Psoas muscle (tissue), 7 donors: ENCODE measurements at regions not wholly inside any gene's neighbourhood (a gene's known extent, or its start where the extent isn't known, plus 50 kb on each side); places are given as distances from the start of the nearest gene placed in this dataset.

Experiments
- ATAC-seq, 4 donors: fragments of 200-7000 bp; cut with Tn5 transposase; one replicate each; pipeline ENCODE4 v1.9.1; 2020; ENCODE audit warnings: moderate library complexity in 3 of 4, mild to moderate bottlenecking in 2 of 4
- DNase-seq, 2 donors: peaks; one replicate each; pipeline ENCODE4 v3.0.0-alpha.2; 2020
- H3K27ac ChIP-seq: fragments of 200-600 bp; one replicate; pipeline ENCODE4 v1.8.0; 2022
- H3K27me3 ChIP-seq, 3 donors: fragments of 200-600 bp in 1 of 3; one replicate each; pipeline versions ENCODE4 v1.6.1 to v1.8.0; 2013 to 2022; ENCODE audit warnings: low read length in 2 of 3, mild to moderate bottlenecking in 2 of 3, moderate library complexity in 1 of 3; ENCODE audit not compliant: insufficient read depth in 3 of 3
- H3K36me3 ChIP-seq, 2 donors: fragments of 200-600 bp in 1 of 2; one replicate each; pipeline versions ENCODE4 v1.6.1 to v1.8.0; 2013 to 2022; ENCODE audit warnings: low read depth in 1 of 2, mild to moderate bottlenecking in 1 of 2, moderate library complexity in 1 of 2; ENCODE audit not compliant: insufficient read depth in 1 of 2
- H3K4me1 ChIP-seq: fragments of 200-600 bp; one replicate; pipeline ENCODE4 v1.8.0; 2022
- H3K4me3 ChIP-seq: fragments of 200-600 bp; one replicate; pipeline ENCODE4 v1.8.0; 2022; ENCODE audit warnings: mild to moderate bottlenecking
- H3K9me3 ChIP-seq: fragments of 200-600 bp; one replicate; pipeline ENCODE4 v1.8.0; 2022
- CTCF ChIP-seq: fragments of 200-600 bp; IDR thresholded peaks from one replicate; pipeline ENCODE4 v1.8.0; 2022; ENCODE audit warnings: antibody characterized with exemption
- WGBS, 3 donors: extraction: QIAGEN DNeasy Blood & Tissue Kit; methylation state at CpG; one replicate each; pipeline versions ENCODE4 v1.1.6 to v1.1.7; 2013; 5-methylcytosine and 5-hydroxymethylcytosine counted together
- intact Hi-C, 2 donors: fragments of 100-400 bp; cut with DNase I; formaldehyde crosslinking; loops; one replicate each; pipeline versions ENCODE4 v1.11.0 to v1.14.2; 2022
- donor health status: healthy with polysubstance abuse.
- donor health status: DM: no; HTN: no; CAD: no; lungs with moderate emphysema.
- donor health status: Bipolar disorder and iron deficiency.
- donor health status: healthy.
- donor health status: DM: yes; HTN: yes; CAD: no.
- donor health status: DM: no; HTN: no; CAD: no.
- donor health status: DM: yes; HTN: yes; CAD: no.

GRCh38 chr6:167208819-167209576, 51.2 kb upstream of the GPR31 start:
- Histone ChIP-seq H3K4me3 (no peak overlapping the region), H3K36me3 (no peaks in the 10 kb centered on the region), H3K4me1 (no peaks in the 10 kb centered on the region), H3K9me3 (no peaks in the 10 kb centered on the region), H3K27ac (no peak overlapping the region), H3K27me3 (peaks cover 0 to 12% (median 5%) of the 10 kb centered on the region in 3 donors)
- ATAC-seq (no peak), DNase-seq (no peak)
- no peak for TF ChIP-seq CTCF
- intact Hi-C loops = no loop called here
- 70 to 77% (median 71%) methylated on average over 20 to 21 of the region's 21 CpGs for WGBS, 3 donors

DNA sequence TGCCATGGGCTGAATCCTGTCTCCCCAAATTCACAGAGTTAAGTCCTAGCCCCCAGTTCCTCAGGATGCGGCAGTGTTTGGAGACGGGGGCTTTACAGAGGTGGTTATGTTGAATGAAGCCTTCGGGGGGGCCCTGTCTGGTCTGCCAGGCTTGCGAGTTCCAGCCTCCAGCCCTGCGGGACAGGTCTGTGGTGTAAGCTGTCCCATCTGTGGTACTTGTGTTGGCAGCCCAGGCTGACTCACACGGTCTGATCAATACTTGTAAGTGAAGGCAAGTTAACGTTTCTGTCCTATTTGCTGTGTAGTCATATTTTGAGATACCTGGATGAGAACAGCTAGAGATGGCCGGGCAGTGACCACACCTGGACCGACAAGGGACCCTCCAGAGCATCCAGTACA, 51.8 kb upstream of the GPR31 start:
- Histone ChIP-seq H3K36me3 (no peaks in the 10 kb centered on the region), H3K27ac (no peak overlapping the region), H3K4me3 (no peak overlapping the region), H3K4me1 (no peaks in the 10 kb centered on the region), H3K27me3 (peaks cover 0 to 12% (median 5%) of the 10 kb centered on the region in 3 donors), H3K9me3 (no peaks in the 10 kb centered on the region)
- intact Hi-C loops = no loop called here
- no peak for TF ChIP-seq CTCF
- DNase-seq (no peak), ATAC-seq (no peak)
- WGBS, 3 donors = 86 to 90% (median 89%) methylated on average over 9 of the region's 9 CpGs

DNA sequence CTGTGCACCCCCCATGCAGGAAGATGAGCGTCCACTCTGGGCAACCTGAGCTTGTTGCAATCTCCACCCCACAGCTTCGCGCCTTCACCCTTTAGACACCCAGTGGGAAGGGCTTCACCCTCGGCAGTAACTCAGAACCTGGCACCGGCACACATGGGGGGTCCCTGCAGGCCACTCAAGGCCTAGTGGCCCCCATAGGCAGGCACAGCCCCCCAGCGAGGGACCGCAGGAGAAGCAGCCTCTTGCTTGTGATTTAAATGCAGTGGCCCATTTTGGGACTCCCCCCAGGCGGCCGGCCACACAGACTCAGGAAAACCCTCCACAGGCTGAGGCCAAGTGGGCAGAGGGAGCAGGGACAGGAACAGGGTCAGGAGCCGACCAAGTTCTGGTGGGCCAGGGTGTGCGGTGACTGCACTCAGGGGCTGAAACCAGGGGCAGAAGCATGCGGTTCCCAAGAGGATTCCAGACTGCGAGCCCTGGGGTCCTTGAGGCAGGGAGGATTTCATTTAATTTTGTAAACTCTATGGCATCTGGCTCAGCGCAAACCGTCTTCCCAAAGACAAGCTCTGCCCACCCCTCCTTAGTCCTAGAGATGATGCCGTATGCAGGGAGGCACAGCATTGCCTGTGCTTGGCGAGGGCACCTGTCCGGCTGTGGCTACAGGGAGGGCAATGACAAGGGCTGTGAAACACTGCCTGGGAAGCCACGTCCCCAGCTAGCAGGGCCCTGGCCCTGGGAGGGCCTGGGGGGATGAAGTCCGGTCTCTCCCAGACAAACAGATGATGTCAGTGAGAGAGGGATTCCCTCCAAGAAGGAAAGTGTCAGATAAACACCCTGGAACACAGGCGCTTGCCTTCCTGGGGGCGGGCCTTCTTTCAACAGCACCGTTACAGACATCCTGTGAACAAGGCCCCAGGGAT, 52.9 kb upstream of the GPR31 start:
- TF ChIP-seq CTCF = no peak
- Histone ChIP-seq H3K4me3 (no peak overlapping the region), H3K9me3 (no peaks in the 10 kb centered on the region), H3K36me3 (no peaks in the 10 kb centered on the region), H3K4me1 (no peaks in the 10 kb centered on the region), H3K27me3 (peaks cover 0 to 12% (median 5%) of the 10 kb centered on the region in 3 donors), H3K27ac (no peak overlapping the region)
- 68 to 71% (median 68%) methylated on average over 23 of the region's 23 CpGs for WGBS, 3 donors
- no peak for ATAC-seq
- DNase-seq = no peak
- intact Hi-C loops = no loop called here

- intact Hi-C loops = no loop called here
- no peaks in the 10 kb centered on the region for H3K9me3 ChIP-seq
- H3K4me3 ChIP-seq = no peak overlapping the region
- no peak overlapping the region for H3K27ac ChIP-seq
- ATAC-seq (no peak), DNase-seq (no peak)
- no peaks in the 10 kb centered on the region for H3K36me3 ChIP-seq
- TF ChIP-seq CTCF = no peak
- WGBS, 3 donors = 88 to 94% (median 90%) methylated on average over 1 of the region's 1 CpG
- H3K4me1 ChIP-seq = no peaks in the 10 kb centered on the region
- peaks cover 0 to 12% (median 5%) of the 10 kb centered on the region in 3 donors for H3K27me3 ChIP-seq
These were observed 53.5 kb upstream of the GPR31 start for GRCh38 chr6:167211295-167211648.
